ENCODE measurements at regions not wholly inside any gene's neighbourhood (a gene's known extent, or its start where the extent isn't known, plus 50 kb on each side); places are given as distances from the start of the nearest gene placed in this dataset.
"Not testable (repeated sequence)": the region's sequence is repeated elsewhere in the genome, so short reads cannot be mapped to it uniquely, and the experiment has no call there.

GRCh38 chr16:85531516-85531915 is 81.6 kb upstream of the GSE1 start:
- H3K9me2 ChIP-seq (ENCODE audit: insufficient read depth) = no peaks in the 10 kb centered on the region
- no TSS peak for BruUV-seq (replicated peaks)
- no peak overlapping the region for H3K4me2 ChIP-seq
- H3K9me3 ChIP-seq (ENCODE audit: insufficient read depth, low read depth) = no peaks in the 10 kb centered on the region
- no peak overlapping the region for H2AFZ ChIP-seq
- no peaks in the 10 kb centered on the region for H3K36me3 ChIP-seq (ENCODE audit: low read depth)
- no peak for DNase-seq
- CTCF ChIA-PET = interaction anchor here (0.5 kb wide), 1 partner anchor 1769 kb away, joined by 3 read pairs; no protein-coding TSS in a partner anchor
- H3K4me1 ChIP-seq (replicated peaks; ENCODE audit: insufficient read depth) = no peaks in the 10 kb centered on the region
- POLR2A ChIA-PET (ENCODE audit: unreplicated experiment) = no interaction called here
- intact Hi-C loops (cut with micrococcal nuclease; ENCODE audit: unreplicated experiment) = no loop called here
- H3F3A ChIP-seq (ENCODE audit: insufficient read depth, low read depth) = peaks cover 4% of the 10 kb centered on the region; the same call in 1 of the 2 replicates
- TF ChIP-seq EZH2 (IDR thresholded peaks at IDR 0.05; ENCODE audit: low read depth) = no peak
- TF ChIP-seq, protein P1, sequence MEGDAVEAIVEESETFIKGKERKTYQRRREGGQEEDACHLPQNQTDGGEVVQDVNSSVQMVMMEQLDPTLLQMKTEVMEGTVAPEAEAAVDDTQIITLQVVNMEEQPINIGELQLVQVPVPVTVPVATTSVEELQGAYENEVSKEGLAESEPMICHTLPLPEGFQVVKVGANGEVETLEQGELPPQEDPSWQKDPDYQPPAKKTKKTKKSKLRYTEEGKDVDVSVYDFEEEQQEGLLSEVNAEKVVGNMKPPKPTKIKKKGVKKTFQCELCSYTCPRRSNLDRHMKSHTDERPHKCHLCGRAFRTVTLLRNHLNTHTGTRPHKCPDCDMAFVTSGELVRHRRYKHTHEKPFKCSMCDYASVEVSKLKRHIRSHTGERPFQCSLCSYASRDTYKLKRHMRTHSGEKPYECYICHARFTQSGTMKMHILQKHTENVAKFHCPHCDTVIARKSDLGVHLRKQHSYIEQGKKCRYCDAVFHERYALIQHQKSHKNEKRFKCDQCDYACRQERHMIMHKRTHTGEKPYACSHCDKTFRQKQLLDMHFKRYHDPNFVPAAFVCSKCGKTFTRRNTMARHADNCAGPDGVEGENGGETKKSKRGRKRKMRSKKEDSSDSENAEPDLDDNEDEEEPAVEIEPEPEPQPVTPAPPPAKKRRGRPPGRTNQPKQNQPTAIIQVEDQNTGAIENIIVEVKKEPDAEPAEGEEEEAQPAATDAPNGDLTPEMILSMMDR (conservative IDR thresholded peaks at IDR 0.05) = no peak
- no peak overlapping the region for H3K4me3 ChIP-seq
- H4K20me1 ChIP-seq (ENCODE audit: insufficient read depth) = no peaks in the 10 kb centered on the region
- no peak overlapping the region for H3K27ac ChIP-seq
- H3K79me2 ChIP-seq (ENCODE audit: low read depth) = no peaks in the 10 kb centered on the region
- H3K27me3 ChIP-seq (ENCODE audit: insufficient read depth, low read depth) = no peaks in the 10 kb centered on the region

DNA sequence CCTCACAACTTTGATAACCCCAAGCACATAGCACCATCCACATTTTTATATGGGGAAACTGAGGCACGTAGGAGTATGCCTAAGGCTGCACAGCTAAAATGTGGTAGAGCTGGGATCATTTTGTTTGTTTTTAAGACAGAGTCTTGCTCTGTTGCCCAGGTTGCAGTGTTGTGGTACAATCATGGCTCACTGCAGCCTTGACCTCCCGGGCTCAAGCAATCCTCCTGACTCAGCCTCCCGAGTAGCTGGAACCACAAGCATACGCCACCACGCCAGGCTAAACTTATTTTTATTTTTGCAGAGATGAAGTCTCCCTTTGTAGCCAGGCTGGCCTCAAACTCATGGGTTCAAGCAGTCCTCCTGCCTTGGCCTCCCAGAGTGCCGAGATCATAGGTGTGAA is 81.0 kb upstream of the GSE1 start:
- H3K4me1 ChIP-seq (replicated peaks; ENCODE audit: insufficient read depth) = no peaks in the 10 kb centered on the region

GRCh38 chr16:85533593-85533992 is 79.5 kb upstream of the GSE1 start:
- H4K20me1 ChIP-seq (ENCODE audit: insufficient read depth); H3F3A ChIP-seq (ENCODE audit: insufficient read depth, low read depth); CTCF ChIA-PET; H3K4me1 ChIP-seq (replicated peaks; ENCODE audit: insufficient read depth); H2AFZ ChIP-seq; H3K9me3 ChIP-seq (ENCODE audit: insufficient read depth, low read depth); H3K4me3 ChIP-seq; H3K27me3 ChIP-seq (ENCODE audit: insufficient read depth, low read depth); DNase-seq; H3K79me2 ChIP-seq (ENCODE audit: low read depth); intact Hi-C loops (cut with micrococcal nuclease; ENCODE audit: unreplicated experiment); H3K36me3 ChIP-seq (ENCODE audit: low read depth); BruUV-seq (replicated peaks); H3K9me2 ChIP-seq (ENCODE audit: insufficient read depth); POLR2A ChIA-PET (ENCODE audit: unreplicated experiment); H3K4me2 ChIP-seq; H3K27ac ChIP-seq: not testable (repeated sequence)

More for the DNA sequence above, 81.0 kb upstream of the GSE1 start:
- Histone ChIP-seq H3K9me2 (ENCODE audit: insufficient read depth) (no peaks in the 10 kb centered on the region), H3K4me3 (no peak overlapping the region), H3K9me3 (ENCODE audit: insufficient read depth, low read depth) (no peaks in the 10 kb centered on the region), H2AFZ (no peak overlapping the region), H3K79me2 (ENCODE audit: low read depth) (no peaks in the 10 kb centered on the region), H3K27me3 (ENCODE audit: insufficient read depth, low read depth) (no peaks in the 10 kb centered on the region), H3K36me3 (ENCODE audit: low read depth) (no peaks in the 10 kb centered on the region), H3K4me2 (no peak overlapping the region), H4K20me1 (ENCODE audit: insufficient read depth) (no peaks in the 10 kb centered on the region), H3F3A (ENCODE audit: insufficient read depth, low read depth) (peaks cover 4% of the 10 kb centered on the region; the same call in 1 of the 2 replicates), H3K27ac (no peak overlapping the region)
- DNase-seq = no peak
- intact Hi-C loops (cut with micrococcal nuclease; ENCODE audit: unreplicated experiment) = no loop called here
- no TSS peak for BruUV-seq (replicated peaks)
- POLR2A ChIA-PET (ENCODE audit: unreplicated experiment) = no interaction called here
- CTCF ChIA-PET = no interaction called here
- TF ChIP-seq, protein P1 (conservative IDR thresholded peaks at IDR 0.05) = no peak
- no peak for TF ChIP-seq EZH2 (IDR thresholded peaks at IDR 0.05; ENCODE audit: low read depth)

Measured in PC-9 (cell line).